PC-9 (cell line): ENCODE measurements at regions not wholly inside any gene's neighbourhood (a gene's known extent, or its start where the extent isn't known, plus 50 kb on each side); places are given as distances from the start of the nearest gene placed in this dataset.

Source experiments
- BruUV-seq: library from RNA; stranded (reverse); fragments of 400-500 nt; replicated peaks from 2 replicates; lab custom pipeline; 2021; lab: Mats Ljungman, UMichigan
- CTCF ChIA-PET: fragments of 300-600 bp; sonication (Branson Sonifier 250); formaldehyde crosslinking; loops from one replicate; lab custom pipeline; 2022; ENCODE audit warnings: antibody characterized with exemption; lab: Charles Lee
- POLR2A ChIA-PET: fragments of 300-600 bp; sonication (Branson Sonifier 250); formaldehyde crosslinking; loops from one replicate; lab custom pipeline; 2022; ENCODE audit warnings: antibody characterized with exemption; ENCODE audit not compliant: unreplicated experiment; lab: Charles Lee
- DNase-seq, 2 experiments: peaks; one replicate each; pipeline versions ENCODE4 v3.0.0 to v3.0.0-alpha.2; 2015 to 2022; ENCODE audit warnings: mixed read lengths in 1 of 2
- H2AFZ ChIP-seq: fragments of 200-600 bp; sonication (generic); 2 replicates; pipeline ENCODE4 v1.8.1; 2017; ENCODE audit warnings: antibody characterized with exemption
- H3F3A ChIP-seq: fragments of 200-600 bp; sonication (generic); 2 replicates; pipeline ENCODE4 v1.8.1; 2017; ENCODE audit warnings: antibody characterized with exemption, mild to moderate bottlenecking, low read depth; ENCODE audit not compliant: insufficient read depth
- H3K27ac ChIP-seq: fragments of 200-600 bp; sonication (generic); 2 replicates; pipeline ENCODE4 v1.6.1; 2016; ENCODE audit warnings: mixed run types
- H3K27me3 ChIP-seq: fragments of 200-600 bp; sonication (generic); 2 replicates; pipeline ENCODE4 v1.6.1; 2016; ENCODE audit warnings: low read depth, mixed run types; ENCODE audit not compliant: insufficient read depth
- H3K36me3 ChIP-seq: fragments of 200-600 bp; sonication (generic); 2 replicates; pipeline ENCODE4 v1.6.1; 2016; ENCODE audit warnings: low read depth, mixed run types
- H3K4me1 ChIP-seq: fragments of 200-600 bp; sonication (generic); replicated peaks from 2 replicates; pipeline ENCODE4 v1.6.1; 2016; ENCODE audit warnings: mixed run types; ENCODE audit not compliant: insufficient read depth
- H3K4me2 ChIP-seq: fragments of 200-600 bp; sonication (generic); 2 replicates; pipeline ENCODE4 v1.6.1; 2017; ENCODE audit warnings: mixed run types
- H3K4me3 ChIP-seq: fragments of 200-600 bp; sonication (generic); 2 replicates; pipeline ENCODE4 v1.6.1; 2016; ENCODE audit warnings: mixed run types
- H3K79me2 ChIP-seq: fragments of 200-600 bp; sonication (generic); 2 replicates; pipeline ENCODE4 v1.6.1; 2017; ENCODE audit warnings: low read depth, mixed run types
- H3K9me2 ChIP-seq: fragments of 200-600 bp; sonication (generic); 2 replicates; pipeline ENCODE4 v1.8.1; 2017; ENCODE audit warnings: mild to moderate bottlenecking; ENCODE audit not compliant: insufficient read depth
- H3K9me3 ChIP-seq: fragments of 200-600 bp; sonication (generic); 2 replicates; pipeline ENCODE4 v1.8.1; 2016; ENCODE audit warnings: low read depth; ENCODE audit not compliant: insufficient read depth
- H4K20me1 ChIP-seq: fragments of 200-600 bp; sonication (generic); 2 replicates; pipeline ENCODE4 v1.8.1; 2017; ENCODE audit not compliant: insufficient read depth
- EZH2 ChIP-seq: fragments of 200-600 bp; sonication (generic); IDR thresholded peaks from 2 replicates; pipeline ENCODE4 v1.8.0; 2017; ENCODE audit warnings: antibody characterized with exemption, low read depth
- intact Hi-C: fragments of 100-400 bp; cut with micrococcal nuclease; formaldehyde crosslinking; loops from one replicate; pipeline ENCODE4 v1.10.0; 2022; ENCODE audit not compliant: unreplicated experiment
- TF ChIP-seq, protein P1 (sequence below): fragments of 200-600 bp; sonication (generic); conservative IDR thresholded peaks from 2 replicates; pipeline ENCODE4 v1.6.1; 2017; ENCODE audit warnings: mixed run types, antibody characterized with exemption, mild to moderate bottlenecking, moderate library complexity

DNA sequence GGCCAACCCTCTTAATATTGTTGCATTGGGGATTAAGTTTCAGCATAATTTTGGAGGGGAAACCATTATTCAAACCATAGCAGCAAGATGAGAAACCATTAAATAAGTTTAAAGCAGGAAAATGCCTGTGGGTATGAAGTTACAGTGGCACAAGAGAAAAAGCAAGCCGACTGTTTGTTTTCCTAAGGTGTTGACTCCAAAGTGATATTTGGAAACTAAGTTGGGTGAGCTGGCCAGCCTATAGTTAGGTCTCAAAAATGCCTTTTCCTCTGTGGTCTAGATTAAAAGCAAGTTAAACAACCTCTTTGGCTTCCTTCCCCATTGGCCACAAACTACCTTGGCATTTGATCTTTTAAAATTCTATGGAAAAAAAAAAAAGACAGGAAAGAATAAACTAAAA is 419.8 kb upstream of the AZI2 start:
- H3K9me2 ChIP-seq: no peaks in the 10 kb centered on the region
- BruUV-seq: no TSS peak
- no peaks in the 10 kb centered on the region for H4K20me1 ChIP-seq
- CTCF ChIA-PET: no interaction called here
- no peaks in the 10 kb centered on the region for H3K36me3 ChIP-seq
- no peak for TF ChIP-seq EZH2
- TF ChIP-seq, protein P1, sequence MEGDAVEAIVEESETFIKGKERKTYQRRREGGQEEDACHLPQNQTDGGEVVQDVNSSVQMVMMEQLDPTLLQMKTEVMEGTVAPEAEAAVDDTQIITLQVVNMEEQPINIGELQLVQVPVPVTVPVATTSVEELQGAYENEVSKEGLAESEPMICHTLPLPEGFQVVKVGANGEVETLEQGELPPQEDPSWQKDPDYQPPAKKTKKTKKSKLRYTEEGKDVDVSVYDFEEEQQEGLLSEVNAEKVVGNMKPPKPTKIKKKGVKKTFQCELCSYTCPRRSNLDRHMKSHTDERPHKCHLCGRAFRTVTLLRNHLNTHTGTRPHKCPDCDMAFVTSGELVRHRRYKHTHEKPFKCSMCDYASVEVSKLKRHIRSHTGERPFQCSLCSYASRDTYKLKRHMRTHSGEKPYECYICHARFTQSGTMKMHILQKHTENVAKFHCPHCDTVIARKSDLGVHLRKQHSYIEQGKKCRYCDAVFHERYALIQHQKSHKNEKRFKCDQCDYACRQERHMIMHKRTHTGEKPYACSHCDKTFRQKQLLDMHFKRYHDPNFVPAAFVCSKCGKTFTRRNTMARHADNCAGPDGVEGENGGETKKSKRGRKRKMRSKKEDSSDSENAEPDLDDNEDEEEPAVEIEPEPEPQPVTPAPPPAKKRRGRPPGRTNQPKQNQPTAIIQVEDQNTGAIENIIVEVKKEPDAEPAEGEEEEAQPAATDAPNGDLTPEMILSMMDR: no peak
- POLR2A ChIA-PET: no interaction called here
- H3K79me2 ChIP-seq: no peaks in the 10 kb centered on the region
- no peak for DNase-seq
- no peaks in the 10 kb centered on the region for H3K9me3 ChIP-seq
- no peak overlapping the region for H3K4me3 ChIP-seq
- H3K27me3 ChIP-seq: no peaks in the 10 kb centered on the region
- no peak overlapping the region for H2AFZ ChIP-seq
- H3K4me2 ChIP-seq: no peak overlapping the region
- no peaks in the 10 kb centered on the region for H3K4me1 ChIP-seq
- H3K27ac ChIP-seq: no peak overlapping the region
- H3F3A ChIP-seq: no peaks in the 10 kb centered on the region
- intact Hi-C loops: no loop called here

DNA sequence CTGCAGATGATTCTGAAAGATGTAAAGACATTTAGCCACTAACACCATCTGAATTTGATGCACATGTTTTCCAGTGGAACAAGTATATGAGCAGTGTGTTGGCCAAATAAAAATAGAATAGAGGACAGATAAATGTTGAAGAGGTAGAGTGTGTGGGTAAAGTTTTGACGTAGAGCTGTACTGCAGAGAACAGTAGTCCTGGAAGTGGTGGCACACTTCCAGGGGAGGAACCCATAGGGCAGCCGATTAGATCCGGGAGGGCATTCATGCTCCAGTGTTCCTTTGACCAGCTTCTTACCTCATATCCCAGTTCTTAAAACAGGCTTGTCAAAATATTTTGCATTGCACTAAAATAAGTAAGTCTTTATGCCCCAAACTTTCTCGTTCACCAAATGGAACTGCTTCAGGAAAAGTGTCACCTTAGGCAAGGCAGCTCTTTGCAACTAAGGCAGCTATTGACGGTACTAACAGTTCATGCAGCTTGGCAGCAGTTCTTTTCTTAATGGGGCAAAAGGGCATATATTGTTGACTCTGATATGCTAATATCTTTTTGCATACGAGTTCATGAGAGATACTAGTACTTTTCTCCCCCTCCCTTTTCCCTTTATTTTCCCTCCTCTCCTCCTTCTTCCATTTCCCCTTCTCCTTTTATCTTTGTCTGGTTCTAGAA is 429.3 kb upstream of the AZI2 start:
- Histone ChIP-seq H3K4me2 (no peak overlapping the region), H2AFZ (no peak overlapping the region), H3K9me2 (no peaks in the 10 kb centered on the region), H3K27ac (no peak overlapping the region), H3K27me3 (no peaks in the 10 kb centered on the region), H4K20me1 (no peaks in the 10 kb centered on the region), H3K79me2 (no peaks in the 10 kb centered on the region), H3K9me3 (no peaks in the 10 kb centered on the region), H3F3A (no peaks in the 10 kb centered on the region), H3K36me3 (no peaks in the 10 kb centered on the region), H3K4me3 (no peak overlapping the region), H3K4me1 (no peaks in the 10 kb centered on the region)
- ChIA-PET CTCF (no interaction called here), POLR2A (no interaction called here)
- DNase-seq: no peak
- TF ChIP-seq, protein P1: no peak
- TF ChIP-seq EZH2: no peak
- BruUV-seq: no TSS peak
- intact Hi-C loops: no loop called here

- ChIA-PET CTCF (no interaction called here), POLR2A (no interaction called here)
- Histone ChIP-seq H3K4me1 (no peaks in the 10 kb centered on the region), H3K4me2 (no peak overlapping the region), H4K20me1 (no peaks in the 10 kb centered on the region), H3K4me3 (no peak overlapping the region), H2AFZ (no peak overlapping the region), H3K79me2 (no peaks in the 10 kb centered on the region), H3F3A (no peaks in the 10 kb centered on the region), H3K9me3 (no peaks in the 10 kb centered on the region), H3K27ac (no peak overlapping the region), H3K9me2 (no peaks in the 10 kb centered on the region), H3K36me3 (no peaks in the 10 kb centered on the region), H3K27me3 (no peaks in the 10 kb centered on the region)
- no TSS peak for BruUV-seq
- intact Hi-C loops: no loop called here
- DNase-seq: no peak
- no peak for TF ChIP-seq EZH2
- TF ChIP-seq, protein P1: no peak
These were observed 431.9 kb upstream of the AZI2 start for GRCh38 chr3:28780480-28780879.
